Fibroblast of lung (primary cell): ENCODE measurements at regions not wholly inside any gene's neighbourhood (a gene's known extent, or its start where the extent isn't known, plus 50 kb on each side); places are given as distances from the start of the nearest gene placed in this dataset.

ENCODE experiments used
- EZH2 ChIP-seq: IDR thresholded peaks from 2 replicates; pipeline ENCODE4 v1.5.1; 2012; ENCODE audit warnings: low read length, control low read depth, mild to moderate bottlenecking; ENCODE audit errors: missing control alignments
- TF ChIP-seq, protein P1 (sequence below), 2 donors: IDR thresholded peaks in 1 of 2; conservative IDR thresholded peaks in 1 of 2; 1 replicate in 1 of 2; 2 replicates in 1 of 2; pipeline ENCODE4 v1.5.1; 2011 to 2012; ENCODE audit warnings: low read length in 2 of 2, control low read depth in 1 of 2, inconsistent platforms in 1 of 2, low read depth in 1 of 2, mild to moderate bottlenecking in 1 of 2

DNA sequence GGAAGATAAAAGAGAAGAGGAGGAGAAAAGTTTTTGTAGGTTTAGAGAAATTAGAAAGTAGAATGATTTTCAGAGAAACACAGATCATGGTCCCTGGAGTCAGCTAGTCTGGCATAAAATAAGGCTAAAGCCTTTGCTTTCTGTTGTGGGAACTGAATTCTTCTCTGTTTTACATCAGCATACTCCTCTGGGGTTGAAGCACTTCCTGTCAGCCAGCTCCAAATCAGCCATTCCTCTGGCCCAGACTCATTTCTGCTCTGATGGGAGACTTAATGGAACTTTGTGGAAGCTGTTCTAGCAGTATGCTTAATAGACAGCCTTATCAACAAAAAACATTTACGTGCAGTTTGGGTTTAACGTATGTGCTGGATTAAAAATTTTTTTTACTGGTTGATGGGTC lies 143.2 kb downstream of the HMHB1 start:
- TF ChIP-seq, protein P1, sequence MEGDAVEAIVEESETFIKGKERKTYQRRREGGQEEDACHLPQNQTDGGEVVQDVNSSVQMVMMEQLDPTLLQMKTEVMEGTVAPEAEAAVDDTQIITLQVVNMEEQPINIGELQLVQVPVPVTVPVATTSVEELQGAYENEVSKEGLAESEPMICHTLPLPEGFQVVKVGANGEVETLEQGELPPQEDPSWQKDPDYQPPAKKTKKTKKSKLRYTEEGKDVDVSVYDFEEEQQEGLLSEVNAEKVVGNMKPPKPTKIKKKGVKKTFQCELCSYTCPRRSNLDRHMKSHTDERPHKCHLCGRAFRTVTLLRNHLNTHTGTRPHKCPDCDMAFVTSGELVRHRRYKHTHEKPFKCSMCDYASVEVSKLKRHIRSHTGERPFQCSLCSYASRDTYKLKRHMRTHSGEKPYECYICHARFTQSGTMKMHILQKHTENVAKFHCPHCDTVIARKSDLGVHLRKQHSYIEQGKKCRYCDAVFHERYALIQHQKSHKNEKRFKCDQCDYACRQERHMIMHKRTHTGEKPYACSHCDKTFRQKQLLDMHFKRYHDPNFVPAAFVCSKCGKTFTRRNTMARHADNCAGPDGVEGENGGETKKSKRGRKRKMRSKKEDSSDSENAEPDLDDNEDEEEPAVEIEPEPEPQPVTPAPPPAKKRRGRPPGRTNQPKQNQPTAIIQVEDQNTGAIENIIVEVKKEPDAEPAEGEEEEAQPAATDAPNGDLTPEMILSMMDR (conservative IDR thresholded peaks at IDR 0.05 in 1 of 2, IDR thresholded peaks at IDR 0.05 in 1 of 2; ENCODE audit: low read depth in 1 of 2, low read length in 2 of 2): no peak
- no peak for TF ChIP-seq EZH2
